ENCODE measurements at regions not wholly inside any gene's neighbourhood (a gene's known extent, or its start where the extent isn't known, plus 50 kb on each side); places are given as distances from the start of the nearest gene placed in this dataset.
"Not testable (repeated sequence)": the region's sequence is repeated elsewhere in the genome, so short reads cannot be mapped to it uniquely, and the experiment has no call there.

- not testable (repeated sequence) for DNase-seq
These were observed 55.3 kb upstream of the THOC2 start for GRCh38 chrX:123788193-123788592.

- no peak for DNase-seq
These were observed 55.9 kb upstream of the THOC2 start for GRCh38 chrX:123788744-123789143.

GRCh38 chrX:123797543-123798447 lies 62.1 kb upstream of the XIAP start:
- DNase-seq, result no peak

- peak; percentile 64 for DNase-seq
These were observed 61.0 kb upstream of the XIAP start for GRCh38 chrX:123798706-123799430.

- DNase-seq, result no peak
These were observed 58.0 kb upstream of the XIAP start for GRCh38 chrX:123801901-123802300.

GRCh38 chrX:123803331-123803983 lies 56.4 kb upstream of the XIAP start:
- DNase-seq, result peak; percentile 92

- not testable (repeated sequence) for DNase-seq
These were observed 55.9 kb upstream of the XIAP start for GRCh38 chrX:123803984-123804365.

- DNase-seq, result no peak
These were observed 51.9 kb upstream of the XIAP start for GRCh38 chrX:123807835-123808416.

- no peak for DNase-seq
These were observed 49.9 kb upstream of the XIAP start for GRCh38 chrX:123809854-123810375.
